Prostate gland (tissue), 2 donors: ENCODE measurements at regions not wholly inside any gene's neighbourhood (a gene's known extent, or its start where the extent isn't known, plus 50 kb on each side); places are given as distances from the start of the nearest gene placed in this dataset.

Source experiments
- CTCF ChIP-seq, 4 experiments: fragments of 200-600 bp in 2 of 4; fragments of 450-650 bp in 2 of 4; sonication (generic) in 2 of 4; IDR thresholded peaks; 1 replicate in 3 of 4; 2 replicates in 1 of 4; pipeline ENCODE4 v1.5.1; 2016 to 2019; ENCODE audit warnings: antibody characterized with exemption in 4 of 4, mild to moderate bottlenecking in 2 of 4, moderate library complexity in 2 of 4
- POLR2A ChIP-seq: fragments of 450-650 bp; IDR thresholded peaks from one replicate; pipeline ENCODE4 v1.6.1; 2016; ENCODE audit warnings: antibody characterized with exemption, mild to moderate bottlenecking

- TF ChIP-seq CTCF (IDR thresholded peaks at IDR 0.05) = no peak
- no peak for TF ChIP-seq POLR2A
Observed at GRCh38 chr1:116279715-116280114, 93.3 kb upstream of the ATP1A1 start.
